ENCODE measurements at regions not wholly inside any gene's neighbourhood (a gene's known extent, or its start where the extent isn't known, plus 50 kb on each side); places are given as distances from the start of the nearest gene placed in this dataset.
"Not testable (repeated sequence)": the region's sequence is repeated elsewhere in the genome, so short reads cannot be mapped to it uniquely, and the experiment has no call there.

GRCh38 chr19:13665125-13665905, 99.0 kb upstream of the MRI1 start:
- intact Hi-C loops (cut with DNase I), result no loop called here
- DNase-seq (ENCODE audit: low spot score), result no peak

GRCh38 chr19:13652810-13653590, 111.3 kb upstream of the MRI1 start:
- no peak for DNase-seq (ENCODE audit: low spot score)
- intact Hi-C loops (cut with DNase I), result no loop called here

GRCh38 chr19:13646758-13647157, 117.6 kb upstream of the MRI1 start:
- intact Hi-C loops (cut with DNase I), result no loop called here
- DNase-seq (ENCODE audit: low spot score), result no peak

GRCh38 chr19:13644645-13645044, 119.7 kb upstream of the MRI1 start:
- intact Hi-C loops (cut with DNase I), result no loop called here
- DNase-seq (ENCODE audit: low spot score), result no peak

GRCh38 chr19:13640611-13641010, 123.7 kb upstream of the MRI1 start:
- DNase-seq (ENCODE audit: low spot score), result no peak
- intact Hi-C loops (cut with DNase I), result no loop called here

GRCh38 chr19:13639342-13639929, 124.9 kb upstream of the MRI1 start:
- intact Hi-C loops (cut with DNase I), result no loop called here
- DNase-seq (ENCODE audit: low spot score), result no peak

GRCh38 chr19:13637664-13638063, 126.7 kb upstream of the MRI1 start:
- DNase-seq (ENCODE audit: low spot score), result no peak
- intact Hi-C loops (cut with DNase I), result no loop called here

- no peak for DNase-seq (ENCODE audit: low spot score)
- intact Hi-C loops (cut with DNase I), result no loop called here
Observed at GRCh38 chr19:13634658-13635057, 128.4 kb upstream of the CACNA1A start.

GRCh38 chr19:13633522-13633922, 127.2 kb upstream of the CACNA1A start:
- no peak for DNase-seq (ENCODE audit: low spot score)
- intact Hi-C loops (cut with DNase I), result no loop called here

- no peak for DNase-seq (ENCODE audit: low spot score)
- intact Hi-C loops (cut with DNase I), result no loop called here
Observed at GRCh38 chr19:13633109-13633508, 126.8 kb upstream of the CACNA1A start.

GRCh38 chr19:13632164-13632563, 125.9 kb upstream of the CACNA1A start:
- intact Hi-C loops (cut with DNase I); DNase-seq (ENCODE audit: low spot score): not testable (repeated sequence)

- intact Hi-C loops (cut with DNase I), result no loop called here
- DNase-seq (ENCODE audit: low spot score), result no peak
Observed at GRCh38 chr19:13629687-13630357, 123.5 kb upstream of the CACNA1A start.

- DNase-seq (ENCODE audit: low spot score), result no peak
- intact Hi-C loops (cut with DNase I), result no loop called here
Observed at GRCh38 chr19:13627531-13627930, 121.3 kb upstream of the CACNA1A start.

GRCh38 chr19:13623716-13624710, 117.7 kb upstream of the CACNA1A start:
- intact Hi-C loops (cut with DNase I), result no loop called here
- DNase-seq (ENCODE audit: low spot score), result no peak

- no peak for DNase-seq (ENCODE audit: low spot score)
- intact Hi-C loops (cut with DNase I), result no loop called here
Observed at GRCh38 chr19:13622766-13623715, 116.8 kb upstream of the CACNA1A start.

GRCh38 chr19:13621413-13621812, 115.1 kb upstream of the CACNA1A start:
- no peak for DNase-seq (ENCODE audit: low spot score)
- intact Hi-C loops (cut with DNase I), result no loop called here

- no peak for DNase-seq (ENCODE audit: low spot score)
- intact Hi-C loops (cut with DNase I), result no loop called here
Observed at GRCh38 chr19:13619203-13619632, 112.9 kb upstream of the CACNA1A start.

- intact Hi-C loops (cut with DNase I), result no loop called here
Observed at GRCh38 chr19:13615890-13616289, 109.6 kb upstream of the CACNA1A start.

More at GRCh38 chr19:13615890-13616289, 109.6 kb upstream of the CACNA1A start:
- DNase-seq (ENCODE audit: low spot score), result no peak

All from cardiac septum (tissue), 1 donor.